ENCODE measurements at regions not wholly inside any gene's neighbourhood (a gene's known extent, or its start where the extent isn't known, plus 50 kb on each side); places are given as distances from the start of the nearest gene placed in this dataset.
A peak's percentile ranks its signal among the peaks of the same experiment; 100 is the strongest.
"Not testable (repeated sequence)": the region's sequence is repeated elsewhere in the genome, so short reads cannot be mapped to it uniquely, and the experiment has no call there.

- no peak for DNase-seq (ENCODE audit: low read depth in 3 of 3, low spot score in 2 of 3)
Measured at GRCh38 chr2:67313536-67313935, 83.6 kb upstream of the ETAA1 start.

- no peak for DNase-seq (ENCODE audit: low read depth in 3 of 3, low spot score in 2 of 3)
Measured at GRCh38 chr2:67318031-67318430, 79.1 kb upstream of the ETAA1 start.

DNA sequence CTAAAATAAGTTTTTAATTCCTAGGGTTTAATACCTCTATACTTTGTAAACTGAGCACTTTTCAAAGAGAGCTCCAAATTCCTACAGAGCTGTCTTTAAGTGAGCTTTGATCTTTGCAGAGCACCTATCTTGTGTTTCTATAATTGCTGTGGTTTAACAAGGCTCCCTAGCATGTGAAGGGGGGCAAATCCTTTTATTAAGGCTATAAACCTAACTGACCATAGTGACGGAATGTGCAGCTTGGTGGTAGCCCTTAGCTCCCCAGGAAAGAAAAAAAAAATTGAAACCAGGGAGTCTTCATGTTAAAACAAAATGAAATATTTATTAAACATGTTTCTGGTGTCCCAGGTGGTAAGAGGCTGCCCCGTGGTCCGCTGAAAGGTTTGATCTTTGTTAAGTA lies 78.6 kb upstream of the ETAA1 start:
- DNase-seq (ENCODE audit: low read depth in 3 of 3, low spot score in 2 of 3): peak in 1 of 3 donors; percentile 21

GRCh38 chr2:67318993-67319481 lies 78.1 kb upstream of the ETAA1 start:
- peak in 2 of 3 donors; percentile 23 to 27 for DNase-seq (ENCODE audit: low read depth in 3 of 3, low spot score in 2 of 3)

DNA sequence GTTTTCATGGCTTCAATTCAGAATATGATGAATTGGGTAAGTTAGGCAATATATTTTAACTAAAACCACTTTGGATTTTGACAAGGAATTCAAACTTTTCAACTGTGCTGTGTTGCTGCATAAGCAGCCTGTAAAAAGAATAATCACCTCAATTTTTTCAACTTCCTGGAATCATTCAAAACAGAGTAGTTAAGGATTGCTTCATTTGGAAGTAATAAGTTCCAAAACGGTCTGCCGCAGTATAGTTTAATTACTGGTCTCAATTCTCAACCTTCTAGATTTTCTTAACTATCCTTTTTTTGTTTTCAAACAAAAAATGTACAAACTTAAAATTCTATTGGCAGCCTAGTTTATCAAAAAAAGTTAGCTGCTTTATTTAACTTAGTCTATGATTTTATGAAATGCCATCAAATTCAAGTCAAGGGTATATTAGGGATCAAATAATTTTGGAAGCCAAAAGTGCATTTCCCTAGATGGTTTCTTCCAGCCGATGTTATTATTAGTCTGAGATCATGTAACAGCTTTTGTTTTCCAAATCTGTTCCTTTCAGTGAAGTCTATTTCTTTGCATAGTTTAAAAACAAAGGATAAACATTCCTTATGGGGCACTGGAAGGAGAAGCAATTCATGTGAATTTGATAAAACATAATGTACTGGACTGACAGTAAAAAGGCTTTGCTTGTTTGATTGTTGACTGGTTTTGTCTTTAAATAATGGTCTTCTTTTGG lies 76.1 kb upstream of the ETAA1 start:
- DNase-seq (ENCODE audit: low read depth in 3 of 3, low spot score in 2 of 3): no peak

GRCh38 chr2:67321588-67321903 lies 75.6 kb upstream of the ETAA1 start:
- no peak for DNase-seq (ENCODE audit: low read depth in 3 of 3, low spot score in 2 of 3)

DNA sequence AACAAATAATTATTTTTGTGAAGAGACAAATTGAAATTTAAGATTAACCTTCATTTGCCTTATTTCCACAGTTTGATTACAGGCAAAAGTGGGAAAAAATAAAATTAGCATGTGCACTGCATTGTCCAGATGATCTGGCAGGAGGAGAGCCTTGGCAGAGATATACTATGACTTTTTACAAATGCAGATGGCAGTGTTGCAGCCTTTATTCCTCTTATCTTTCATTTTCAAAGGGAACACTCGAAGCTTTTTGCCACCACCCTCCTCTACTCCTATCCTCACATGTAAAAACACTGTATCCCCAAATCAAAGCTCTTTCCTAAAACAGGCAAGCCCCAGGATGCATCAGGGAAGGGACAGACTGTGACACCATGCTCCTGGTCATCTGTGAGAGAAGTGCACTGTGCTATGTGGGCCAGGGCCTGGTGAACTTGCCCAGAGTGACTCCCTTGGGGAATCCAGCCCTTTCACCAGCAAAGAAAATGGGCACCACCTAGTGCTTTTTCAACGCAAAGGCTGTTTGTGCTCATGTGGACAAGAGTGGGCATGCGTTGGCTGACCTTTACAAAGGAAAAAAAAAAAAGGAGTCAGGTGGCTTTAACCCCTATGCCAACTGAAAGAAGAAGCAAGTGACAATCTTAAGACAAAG lies 74.7 kb upstream of the ETAA1 start:
- DNase-seq (ENCODE audit: low read depth in 3 of 3, low spot score in 2 of 3): peak in 2 of 3 donors; percentile 21 to 27

DNA sequence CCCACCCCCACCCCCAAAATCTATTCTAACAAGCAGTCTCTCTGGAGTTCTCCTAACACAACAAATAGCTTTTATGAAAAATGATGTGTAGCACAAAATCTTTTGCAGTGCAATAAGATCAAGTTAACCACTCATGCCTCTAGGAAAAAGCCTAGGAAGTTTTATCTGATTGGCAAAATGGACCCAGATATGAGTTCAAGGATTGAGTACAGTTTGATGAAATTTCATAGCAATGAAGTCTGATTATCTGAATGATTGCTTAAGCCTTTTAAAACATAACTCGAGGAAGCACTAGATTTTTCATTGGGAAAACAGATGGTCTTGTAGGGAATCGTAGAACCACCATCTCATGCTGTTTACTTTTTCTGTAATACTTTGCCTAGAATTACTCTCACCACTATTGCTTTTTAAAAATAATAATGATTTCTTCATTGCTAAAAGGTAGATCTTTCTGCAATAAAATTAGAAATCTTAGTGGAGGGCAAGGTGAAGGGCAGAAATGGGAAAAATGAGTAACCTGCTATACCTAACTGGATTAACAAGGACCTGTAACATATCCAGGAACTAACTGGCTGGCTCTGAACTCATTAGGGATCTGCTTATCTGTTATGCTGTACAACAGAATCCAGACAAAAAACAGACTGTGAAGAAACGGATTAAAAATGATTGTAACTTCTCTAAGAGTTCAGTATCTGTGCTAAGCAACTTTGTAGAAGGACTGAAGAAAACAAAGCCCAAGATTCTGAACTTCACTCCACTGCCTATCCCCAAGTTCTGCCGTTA lies 73.7 kb upstream of the ETAA1 start:
- DNase-seq (ENCODE audit: low read depth in 3 of 3, low spot score in 2 of 3): no peak

GRCh38 chr2:67329513-67329912 lies 67.6 kb upstream of the ETAA1 start:
- DNase-seq (ENCODE audit: low read depth in 3 of 3, low spot score in 2 of 3): no peak

DNA sequence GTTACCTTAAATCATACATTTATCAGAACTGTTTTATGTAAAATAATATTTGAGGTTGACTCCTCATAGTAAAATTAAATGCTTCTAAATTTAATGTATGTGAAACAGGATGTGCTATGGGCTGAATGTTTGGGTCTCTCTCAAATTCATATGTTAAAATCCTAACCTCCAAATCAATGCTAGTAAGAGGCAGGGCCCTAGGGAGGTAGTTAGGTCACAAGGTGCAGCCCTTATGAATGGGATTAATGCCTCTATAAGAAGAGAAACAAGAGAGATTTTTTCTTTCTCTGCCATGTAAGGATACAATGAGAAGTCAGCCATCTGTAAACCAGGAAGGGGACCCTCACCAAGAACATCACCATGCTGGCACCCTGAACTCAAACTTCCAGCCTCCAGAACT lies 67.2 kb upstream of the ETAA1 start:
- no peak for DNase-seq (ENCODE audit: low read depth in 3 of 3, low spot score in 2 of 3)

GRCh38 chr2:67331419-67332086 lies 65.6 kb upstream of the ETAA1 start:
- not testable (repeated sequence) for DNase-seq (ENCODE audit: low read depth in 3 of 3, low spot score in 2 of 3)

DNA sequence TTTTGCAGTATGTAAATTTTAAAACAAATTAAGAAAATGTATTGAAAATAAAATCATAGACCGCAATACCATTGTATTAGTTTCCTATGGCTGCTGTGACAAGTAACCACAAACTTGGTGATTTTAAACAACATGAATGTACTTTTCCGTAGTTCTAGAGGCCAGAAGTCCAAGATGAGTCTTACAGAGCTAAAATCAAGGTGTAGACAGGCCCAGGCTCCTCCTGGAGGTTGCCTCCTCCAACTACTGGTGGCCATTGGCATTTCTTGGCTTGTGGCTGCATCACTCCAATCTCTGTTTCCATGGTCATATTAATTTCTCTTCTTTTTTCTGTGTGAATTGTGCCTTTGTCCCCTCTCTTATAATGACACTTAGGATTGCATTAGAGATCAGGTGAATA lies 59.2 kb upstream of the ETAA1 start:
- no peak for DNase-seq (ENCODE audit: low read depth in 3 of 3, low spot score in 2 of 3)

- no peak for DNase-seq (ENCODE audit: low read depth in 3 of 3, low spot score in 2 of 3)
Measured at GRCh38 chr2:67338601-67339233, 58.4 kb upstream of the ETAA1 start.

- no peak for DNase-seq (ENCODE audit: low read depth in 3 of 3, low spot score in 2 of 3)
Measured at GRCh38 chr2:67339234-67339885, 57.8 kb upstream of the ETAA1 start.

GRCh38 chr2:67340133-67341011 lies 56.8 kb upstream of the ETAA1 start:
- no peak for DNase-seq (ENCODE audit: low read depth in 3 of 3, low spot score in 2 of 3)

- no peak for DNase-seq (ENCODE audit: low read depth in 3 of 3, low spot score in 2 of 3)
Measured at GRCh38 chr2:67341012-67341318, 56.2 kb upstream of the ETAA1 start.

DNA sequence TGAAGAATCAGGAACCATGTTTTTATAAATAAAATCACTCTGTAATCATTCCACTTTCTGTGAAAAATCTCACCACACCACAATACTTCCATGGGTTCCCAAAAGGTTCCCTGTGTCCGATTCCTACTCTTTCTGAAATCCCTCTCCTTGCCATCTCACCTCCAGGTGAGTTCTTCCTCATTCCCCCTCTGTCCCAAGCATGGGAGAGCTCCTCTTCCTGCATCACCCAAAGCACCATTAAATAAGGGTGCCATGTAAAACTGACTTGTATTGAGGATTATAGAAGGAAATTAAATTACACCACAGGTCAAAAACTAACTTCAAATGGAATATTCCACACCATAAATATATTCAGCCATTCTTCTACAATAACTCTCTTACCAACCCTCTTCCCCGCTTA lies 55.8 kb upstream of the ETAA1 start:
- no peak for DNase-seq (ENCODE audit: low read depth in 3 of 3, low spot score in 2 of 3)

DNA sequence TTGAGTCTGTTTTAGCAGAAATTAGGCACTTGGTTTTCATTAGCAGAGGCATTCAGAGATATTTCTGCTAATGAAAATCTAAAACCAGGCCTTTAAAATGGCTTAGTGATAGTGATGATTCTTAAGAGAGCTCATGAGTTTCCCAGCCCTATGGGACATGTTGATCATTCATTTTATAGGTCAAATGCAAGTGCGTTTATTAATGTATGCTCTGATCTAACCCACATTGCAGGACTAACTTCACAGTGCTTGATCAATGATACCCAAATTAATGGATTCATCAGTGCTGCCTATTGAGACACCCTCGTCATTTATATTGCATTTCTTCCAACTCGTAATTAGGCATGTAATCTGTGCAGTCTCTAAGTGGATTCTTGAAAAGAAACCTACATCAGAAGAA lies 54.7 kb upstream of the ETAA1 start:
- no peak for DNase-seq (ENCODE audit: low read depth in 3 of 3, low spot score in 2 of 3)

GRCh38 chr2:67346718-67347407 lies 50.3 kb upstream of the ETAA1 start:
- no peak for DNase-seq (ENCODE audit: low read depth in 3 of 3, low spot score in 2 of 3)
